AG04449 (cell line): ENCODE measurements at regions not wholly inside any gene's neighbourhood (a gene's known extent, or its start where the extent isn't known, plus 50 kb on each side); places are given as distances from the start of the nearest gene placed in this dataset.
A peak's percentile ranks its signal among the peaks of the same experiment; 100 is the strongest.

Experiments
- CTCF ChIA-PET: fragments of 350-600 bp; formaldehyde crosslinking; extraction: SDS; loops from one replicate; lab custom pipeline; 2021; ENCODE audit warnings: antibody characterized with exemption; lab: Yijun Ruan, JAX
- POLR2A ChIA-PET: fragments of 400-600, 350-600 bp; formaldehyde crosslinking; extraction: SDS; loops from one replicate; lab custom pipeline; 2020; ENCODE audit warnings: antibody characterized with exemption, inconsistent platforms; lab: Yijun Ruan, JAX
- DNase-seq: peaks from one replicate; pipeline ENCODE4 v3.0.0-alpha.2; 2010; ENCODE audit warnings: low read depth, low spot score
- H3K4me3 ChIP-seq: 2 replicates; pipeline ENCODE4 v1.5.1; 2011; ENCODE audit warnings: low read depth, mild to moderate bottlenecking, control low read depth, low read length
- TF ChIP-seq, protein P1 (sequence below): IDR thresholded peaks from one replicate; pipeline ENCODE4 v1.5.1; 2011; ENCODE audit warnings: mild to moderate bottlenecking, moderate library complexity, low read length, control low read depth, inconsistent platforms; ENCODE audit not compliant: insufficient read depth; ENCODE audit errors: missing control alignments

DNA sequence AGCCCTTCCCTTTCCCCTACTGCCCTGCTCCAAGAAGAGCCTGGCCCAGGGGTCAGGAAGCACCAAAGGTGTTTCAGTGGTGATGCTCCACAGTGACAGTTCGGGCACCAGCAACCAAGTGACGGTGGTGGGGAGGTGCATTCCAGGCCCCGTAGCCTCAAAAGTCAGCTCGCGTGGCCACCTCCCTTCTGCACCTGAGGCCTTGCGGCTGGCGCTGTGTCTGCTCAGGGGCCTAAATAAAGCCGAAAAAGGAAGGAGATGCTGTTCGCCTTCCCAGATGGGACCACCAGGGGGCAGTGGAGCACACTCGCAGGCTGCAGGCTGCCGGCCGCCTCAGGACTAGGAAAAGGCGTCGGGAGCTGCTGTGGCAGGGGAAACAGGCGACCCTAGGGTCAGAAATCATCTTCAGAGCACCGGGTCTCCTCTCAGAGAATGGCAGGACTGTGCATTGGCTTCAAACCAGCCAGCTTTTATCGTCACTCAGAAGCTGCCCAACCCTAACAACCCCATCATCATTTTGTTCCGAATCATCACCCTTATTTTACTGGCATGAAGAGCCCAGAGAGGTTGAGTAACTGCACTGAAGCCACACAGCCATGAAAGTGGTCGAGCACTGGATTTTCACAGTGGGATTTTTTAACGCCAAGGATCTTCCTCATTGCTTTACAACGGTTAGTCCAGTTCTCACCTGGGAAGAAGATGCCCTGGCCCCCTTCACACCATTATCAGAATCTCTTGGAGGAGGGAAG lies 213.0 kb upstream of the CELF4 start:
- no peak overlapping the region for H3K4me3 ChIP-seq
- no peak for DNase-seq
- ChIA-PET POLR2A (no interaction called here), CTCF (no interaction called here)
- TF ChIP-seq, protein P1, sequence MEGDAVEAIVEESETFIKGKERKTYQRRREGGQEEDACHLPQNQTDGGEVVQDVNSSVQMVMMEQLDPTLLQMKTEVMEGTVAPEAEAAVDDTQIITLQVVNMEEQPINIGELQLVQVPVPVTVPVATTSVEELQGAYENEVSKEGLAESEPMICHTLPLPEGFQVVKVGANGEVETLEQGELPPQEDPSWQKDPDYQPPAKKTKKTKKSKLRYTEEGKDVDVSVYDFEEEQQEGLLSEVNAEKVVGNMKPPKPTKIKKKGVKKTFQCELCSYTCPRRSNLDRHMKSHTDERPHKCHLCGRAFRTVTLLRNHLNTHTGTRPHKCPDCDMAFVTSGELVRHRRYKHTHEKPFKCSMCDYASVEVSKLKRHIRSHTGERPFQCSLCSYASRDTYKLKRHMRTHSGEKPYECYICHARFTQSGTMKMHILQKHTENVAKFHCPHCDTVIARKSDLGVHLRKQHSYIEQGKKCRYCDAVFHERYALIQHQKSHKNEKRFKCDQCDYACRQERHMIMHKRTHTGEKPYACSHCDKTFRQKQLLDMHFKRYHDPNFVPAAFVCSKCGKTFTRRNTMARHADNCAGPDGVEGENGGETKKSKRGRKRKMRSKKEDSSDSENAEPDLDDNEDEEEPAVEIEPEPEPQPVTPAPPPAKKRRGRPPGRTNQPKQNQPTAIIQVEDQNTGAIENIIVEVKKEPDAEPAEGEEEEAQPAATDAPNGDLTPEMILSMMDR = peak; percentile 53

DNA sequence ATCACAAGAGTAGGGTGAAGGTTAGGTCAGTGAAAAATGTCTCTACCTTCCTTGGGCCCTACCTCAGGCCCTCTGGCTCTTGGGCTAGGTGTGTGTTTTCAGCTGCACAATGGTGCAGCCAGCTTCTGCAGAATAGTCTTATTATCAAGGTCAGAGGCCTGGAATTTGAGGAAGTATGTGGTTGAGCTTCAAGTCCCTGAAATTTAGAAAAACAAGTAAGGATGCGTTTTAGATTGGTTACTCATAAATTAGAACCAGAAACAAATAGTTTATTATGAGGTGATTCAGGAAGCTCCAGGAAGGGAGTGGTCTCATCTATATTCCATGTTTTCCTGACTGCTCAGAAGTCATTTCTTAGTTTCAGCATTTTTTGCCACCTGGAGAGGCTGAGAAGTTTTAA lies 204.2 kb upstream of the CELF4 start:
- no peak for DNase-seq
- POLR2A ChIA-PET = no interaction called here
- TF ChIP-seq, protein P1 = no peak

DNA sequence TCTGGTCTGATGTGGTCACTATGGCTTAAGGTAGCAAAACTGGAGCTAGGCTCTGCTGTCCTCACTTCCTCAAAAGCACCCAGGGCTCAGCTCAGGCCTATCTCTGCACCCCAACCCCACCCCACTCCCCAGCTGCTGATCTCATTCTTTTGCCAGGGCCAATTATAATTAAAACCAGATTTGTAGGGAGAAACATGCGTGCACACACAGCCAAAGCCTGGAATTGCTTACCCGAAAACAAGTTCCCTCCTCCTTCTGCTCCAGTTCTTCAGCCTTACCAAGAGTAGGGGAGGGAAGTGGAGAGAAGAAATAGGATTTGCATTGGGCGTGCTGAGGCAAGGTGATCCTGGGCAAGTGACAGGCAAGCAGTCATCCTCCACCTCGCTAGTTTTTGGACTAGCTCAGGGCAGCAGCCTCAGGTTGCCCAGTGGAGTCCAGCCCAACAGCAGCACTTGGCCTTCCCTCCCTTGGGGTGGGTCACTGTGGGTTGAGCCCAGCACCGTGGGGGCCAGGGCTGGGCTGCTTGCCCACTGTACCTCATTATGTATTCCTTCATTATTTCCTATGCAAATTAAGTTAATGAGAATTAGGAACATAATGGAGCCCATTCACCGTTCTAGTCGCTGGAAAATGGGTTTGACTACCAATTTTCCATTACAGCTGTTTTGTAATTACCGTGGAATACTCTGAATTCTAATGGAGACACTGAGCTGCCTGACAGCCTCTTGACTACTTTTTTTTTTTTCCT lies 199.1 kb upstream of the CELF4 start:
- H3K4me3 ChIP-seq = no peak overlapping the region
- CTCF ChIA-PET = no interaction called here
- TF ChIP-seq, protein P1 = no peak
- POLR2A ChIA-PET = no interaction called here
- no peak for DNase-seq

More for the DNA sequence above, 204.2 kb upstream of the CELF4 start:
- H3K4me3 ChIP-seq = no peak overlapping the region
- CTCF ChIA-PET = no interaction called here

DNA sequence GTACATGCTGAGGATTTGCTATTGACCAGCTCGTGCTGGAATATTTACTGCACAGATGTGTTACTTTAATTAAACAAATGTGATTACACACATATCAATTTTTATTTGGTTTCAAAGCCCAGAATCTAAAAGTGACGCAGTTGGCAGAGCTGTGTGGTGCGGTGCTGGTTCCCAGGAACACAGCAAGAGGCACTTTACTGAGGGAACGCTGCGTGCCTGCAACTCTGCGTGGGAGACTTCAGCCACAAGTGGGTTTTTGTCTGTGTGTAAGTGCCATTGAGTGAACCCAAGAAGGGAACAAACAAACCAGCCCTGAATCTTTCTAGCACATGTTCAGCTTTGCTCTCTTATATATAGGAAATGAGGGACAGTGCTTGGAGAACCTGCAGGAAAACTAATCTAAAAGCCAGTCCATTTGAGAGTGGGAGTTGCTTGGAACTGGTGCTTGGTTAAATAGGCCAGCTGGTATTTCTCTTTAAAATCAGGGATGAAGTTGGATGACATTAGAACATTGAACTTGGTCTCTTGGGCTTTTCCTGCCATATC lies 196.6 kb upstream of the CELF4 start:
- ChIA-PET POLR2A (no interaction called here), CTCF (no interaction called here)
- no peak overlapping the region for H3K4me3 ChIP-seq
- TF ChIP-seq, protein P1 = no peak
- DNase-seq = no peak

DNA sequence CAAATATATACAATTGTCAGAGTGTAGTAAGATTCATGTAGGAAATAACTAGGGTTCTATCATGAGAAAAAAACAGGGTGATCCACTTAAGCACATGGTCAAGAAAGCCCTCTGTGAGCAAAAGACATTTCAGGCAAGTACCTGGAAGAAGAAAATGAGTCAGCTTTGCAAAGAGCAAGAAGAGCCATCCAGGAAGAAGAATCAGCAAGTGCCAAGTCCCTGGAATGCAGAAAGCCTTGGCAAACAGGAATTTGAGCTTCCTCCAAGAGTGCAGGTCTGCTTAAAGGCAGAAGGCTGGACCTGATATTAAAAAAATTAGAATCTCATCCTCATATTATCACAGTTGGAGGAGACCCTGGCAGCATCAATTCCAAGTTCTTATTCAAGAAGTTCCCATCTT lies 188.5 kb upstream of the CELF4 start:
- TF ChIP-seq, protein P1 = no peak
- ChIA-PET CTCF (no interaction called here), POLR2A (no interaction called here)
- H3K4me3 ChIP-seq = no peak overlapping the region
- DNase-seq = no peak

DNA sequence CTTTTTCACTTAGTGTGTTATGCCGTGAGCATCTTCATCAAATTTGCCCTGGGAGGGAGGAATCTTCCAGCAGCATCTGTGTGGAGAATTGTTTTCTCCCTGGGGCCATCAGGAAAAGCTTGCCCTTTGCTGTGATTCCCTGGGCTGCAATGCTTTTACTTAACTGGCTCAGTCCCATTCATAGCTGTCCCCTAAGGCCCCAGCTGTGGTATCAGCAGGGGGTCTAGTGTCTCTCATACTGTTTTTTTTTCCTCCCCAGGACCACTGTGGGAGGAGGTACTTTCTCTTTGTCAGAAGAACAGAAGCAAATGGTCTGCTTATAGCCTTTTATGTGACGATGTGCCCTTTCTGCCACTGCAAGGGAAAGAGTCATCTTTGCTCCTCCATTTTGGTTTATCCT lies 176.8 kb upstream of the CELF4 start:
- no peak for DNase-seq
- ChIA-PET POLR2A (no interaction called here), CTCF (no interaction called here)
- TF ChIP-seq, protein P1 = no peak
- H3K4me3 ChIP-seq = no peak overlapping the region
